HG03097 (cell line): ENCODE measurements at regions not wholly inside any gene's neighbourhood (a gene's known extent, or its start where the extent isn't known, plus 50 kb on each side); places are given as distances from the start of the nearest gene placed in this dataset.

Experiments
- ATAC-seq: cut with Tn5 transposase; IDR thresholded peaks from one replicate; pipeline ENCODE4 v1.9.1; 2021; ENCODE audit not compliant: unreplicated experiment, low FRiP score

DNA sequence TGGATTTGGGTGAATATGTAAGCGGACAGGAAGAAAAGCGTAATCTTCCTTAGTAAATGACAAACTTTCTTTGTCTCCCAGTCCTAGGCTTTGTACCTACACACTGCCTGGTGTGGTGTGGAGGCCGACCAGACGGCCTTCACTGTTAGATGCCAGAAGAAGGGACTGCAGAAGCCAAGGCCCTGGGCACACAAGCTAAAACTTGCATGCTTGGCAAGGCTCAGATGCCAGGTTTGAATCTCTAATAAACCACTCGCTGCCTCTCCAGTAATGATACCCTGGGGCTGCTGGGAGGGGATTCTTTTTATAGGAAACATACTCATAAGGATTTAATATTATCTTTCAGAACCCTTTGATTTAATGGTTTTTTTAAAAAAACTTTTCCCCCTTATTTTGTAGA is 263.8 kb downstream of the PTPRC start:
- ATAC-seq = no peak

DNA sequence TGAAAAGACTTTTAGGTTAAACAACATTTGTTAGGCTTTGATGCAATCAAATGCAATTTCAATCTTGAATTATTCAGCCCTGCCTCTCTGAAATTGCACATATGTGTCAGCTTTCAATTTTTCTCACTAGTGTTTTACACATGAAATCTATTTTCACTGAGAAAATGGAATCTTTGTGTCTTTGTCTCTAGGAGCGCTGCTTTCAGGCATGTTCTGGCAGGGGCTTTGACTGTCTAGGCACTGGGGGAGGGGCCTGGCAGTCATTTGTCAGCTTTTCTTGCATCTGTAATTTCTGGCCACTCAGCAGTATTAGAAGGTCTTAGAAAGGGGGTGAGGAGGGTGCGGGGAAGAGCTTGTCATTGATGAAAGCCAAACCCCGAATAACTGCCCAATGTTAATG is 264.4 kb downstream of the PTPRC start:
- no peak for ATAC-seq

DNA sequence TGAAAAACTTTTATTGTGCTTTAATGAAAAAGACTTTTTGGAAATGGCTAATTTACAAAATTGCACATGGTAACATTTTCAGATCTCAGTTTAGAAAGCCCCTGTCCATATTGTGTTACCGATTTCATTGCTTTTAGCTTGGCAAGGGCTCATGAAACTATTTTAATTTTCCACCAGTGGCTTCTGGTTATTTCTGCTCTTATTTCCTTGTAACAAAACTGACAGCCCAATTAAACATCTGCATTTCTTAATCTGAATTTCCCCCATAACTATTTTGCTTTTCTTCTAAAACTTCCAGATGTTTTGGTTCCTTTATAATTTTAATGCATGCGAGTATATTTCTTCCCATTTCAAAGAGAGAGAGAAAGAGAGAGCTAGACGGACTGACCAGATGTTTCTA is 264.8 kb downstream of the PTPRC start:
- ATAC-seq = no peak

DNA sequence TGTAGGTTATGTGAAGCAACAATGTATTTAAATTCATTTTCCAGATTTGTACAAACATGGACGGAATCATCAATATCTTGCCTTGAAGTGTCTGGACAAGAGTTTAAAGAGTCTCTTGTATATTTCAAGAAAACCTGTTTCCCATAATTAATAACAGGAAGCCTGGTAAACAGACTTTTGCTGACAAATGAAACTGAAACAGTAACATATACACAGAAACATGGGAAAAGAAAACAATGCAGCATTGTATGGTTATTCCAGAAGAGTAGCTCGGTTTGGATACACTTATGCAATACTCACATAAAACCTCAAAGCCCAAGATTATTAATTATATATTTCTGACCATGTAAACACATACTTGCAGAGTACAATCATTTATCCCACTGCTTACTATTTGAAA is 265.5 kb downstream of the PTPRC start:
- ATAC-seq = no peak

DNA sequence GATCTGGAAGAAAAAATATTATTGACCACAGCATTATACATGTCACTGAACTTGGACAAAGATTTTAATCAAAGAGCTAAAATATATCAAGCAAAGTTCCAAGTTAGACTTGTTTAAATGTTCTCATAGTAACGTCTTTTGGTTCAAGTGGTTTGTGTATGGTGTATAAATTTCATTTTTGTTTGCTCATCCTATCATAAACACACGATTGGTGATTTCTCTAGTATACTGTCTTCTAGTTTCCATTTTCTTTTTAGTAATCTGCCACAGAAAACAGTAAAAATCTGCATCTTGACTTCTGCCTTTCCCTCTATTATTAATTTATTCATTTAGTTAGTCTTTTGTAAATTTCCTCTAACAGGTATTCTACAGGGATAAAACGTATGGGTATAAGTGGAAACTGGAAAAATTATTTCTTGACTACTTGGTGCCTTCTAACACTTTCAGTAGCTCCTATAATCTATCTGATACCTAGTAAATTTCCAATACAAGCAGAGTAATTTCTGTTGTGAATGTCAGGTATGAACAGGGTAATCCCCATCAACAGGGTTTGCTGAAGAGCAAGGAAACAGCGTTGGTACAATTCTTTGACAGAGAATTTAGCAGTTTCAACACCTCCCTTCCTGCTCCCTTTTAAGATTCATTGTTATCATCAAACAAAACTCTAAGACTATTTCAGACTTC is 268.0 kb downstream of the PTPRC start:
- ATAC-seq = no peak

DNA sequence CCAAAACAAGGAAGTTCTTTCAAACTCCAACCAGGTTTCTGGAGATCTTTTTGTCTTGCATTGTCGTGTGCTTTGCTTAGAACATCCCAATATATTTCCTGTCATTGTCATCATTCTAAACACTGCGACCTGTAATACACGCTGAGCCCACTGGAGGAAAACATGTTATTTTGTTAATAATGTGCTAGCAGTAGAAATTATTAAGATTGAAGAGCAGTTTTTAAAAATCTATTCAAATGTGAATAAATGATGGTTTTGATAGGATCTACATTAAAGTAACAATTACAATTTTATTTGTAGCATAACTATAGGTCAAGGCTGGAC is 268.5 kb downstream of the PTPRC start:
- no peak for ATAC-seq

DNA sequence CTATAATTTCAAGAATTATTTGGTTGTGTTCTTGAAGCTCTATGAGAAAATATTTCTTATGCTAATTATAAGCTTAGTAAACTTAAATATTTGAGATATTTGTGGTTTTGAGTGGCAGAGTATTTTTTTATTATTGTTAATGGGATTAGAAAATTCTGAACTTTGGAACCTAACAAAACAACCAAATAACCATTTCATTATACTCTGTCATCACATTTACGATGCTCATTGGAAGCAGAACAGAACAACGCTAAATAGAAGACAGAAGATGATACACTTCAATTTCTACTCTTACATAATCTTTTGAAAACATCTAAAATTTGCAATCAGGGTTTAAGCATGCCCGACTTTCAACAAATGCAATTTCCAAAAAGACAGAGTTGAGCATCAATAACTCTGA is 270.2 kb downstream of the PTPRC start:
- no peak for ATAC-seq

DNA sequence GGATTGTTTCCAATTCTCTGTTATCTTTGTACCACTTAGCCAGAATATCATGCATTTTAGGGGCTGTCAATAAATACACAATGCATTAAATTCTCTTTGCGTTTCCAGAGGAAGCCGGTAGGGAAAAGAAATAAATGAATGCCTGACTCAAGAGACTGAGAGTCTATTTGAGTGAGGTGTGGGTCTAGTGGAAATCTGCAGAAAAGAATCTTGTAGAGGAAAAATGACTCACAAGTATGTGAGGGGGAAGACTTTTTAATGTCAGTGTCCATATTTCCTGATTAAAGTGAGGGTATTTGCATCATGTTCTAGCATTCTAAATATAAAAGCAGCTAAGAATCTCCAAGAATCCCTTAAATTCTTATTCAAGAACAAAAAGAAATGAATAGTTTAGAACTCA is 271.1 kb downstream of the PTPRC start:
- ATAC-seq = no peak

DNA sequence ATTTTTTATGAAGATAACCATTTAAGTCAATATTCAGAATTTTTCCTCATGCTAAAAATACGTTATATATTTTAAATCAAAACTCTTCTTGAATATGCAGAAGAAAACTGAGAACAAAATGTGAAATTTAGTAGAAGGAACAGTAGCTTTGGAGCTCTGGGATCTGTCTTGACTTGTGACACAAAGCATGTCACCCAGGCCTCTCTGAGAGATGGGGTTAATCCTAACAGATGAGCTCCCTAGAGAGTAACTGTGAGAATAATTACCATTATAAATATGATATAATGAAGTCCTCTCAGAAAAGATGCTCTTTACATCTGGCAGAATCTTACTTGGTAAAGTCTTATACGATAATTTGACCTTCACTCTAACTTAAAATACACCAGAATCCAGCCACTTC is 272.0 kb downstream of the PTPRC start:
- no peak for ATAC-seq

DNA sequence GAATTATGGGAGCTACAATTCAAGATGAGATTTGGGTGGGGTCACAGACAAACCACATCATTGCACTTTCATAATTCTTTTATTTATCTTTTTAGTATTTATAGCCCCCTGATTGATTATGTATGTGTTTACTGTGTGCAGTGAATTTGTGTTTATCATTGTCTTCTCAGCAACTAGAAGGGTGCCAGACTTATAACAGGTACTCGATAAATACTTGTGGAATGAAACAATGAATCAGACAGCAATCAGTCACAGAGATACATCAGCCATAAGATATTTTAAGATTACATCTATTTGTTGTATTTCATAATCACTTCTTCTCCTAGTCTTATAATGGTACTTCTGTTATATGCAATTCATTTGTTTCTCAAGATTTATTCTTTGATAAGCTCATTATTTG is 273.2 kb downstream of the PTPRC start:
- no peak for ATAC-seq

DNA sequence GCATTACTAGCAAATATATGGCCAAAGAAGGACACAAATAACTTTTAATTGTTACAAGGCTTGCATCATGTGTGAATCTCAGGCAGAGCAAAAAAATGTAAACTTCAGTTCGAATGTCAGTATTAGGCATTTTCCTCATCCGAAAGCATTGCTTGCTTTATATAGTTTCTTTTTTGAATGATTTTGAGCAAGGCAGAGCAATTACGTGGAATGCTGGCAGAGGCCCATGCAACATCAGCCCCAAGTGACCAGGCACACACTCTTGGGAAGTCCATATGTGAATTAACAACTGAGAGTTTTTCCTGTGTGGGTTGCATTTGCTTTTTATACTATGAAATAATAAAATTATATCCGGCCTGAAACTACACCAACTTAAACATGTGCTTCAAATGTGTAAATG is 274.8 kb downstream of the PTPRC start:
- ATAC-seq = no peak

DNA sequence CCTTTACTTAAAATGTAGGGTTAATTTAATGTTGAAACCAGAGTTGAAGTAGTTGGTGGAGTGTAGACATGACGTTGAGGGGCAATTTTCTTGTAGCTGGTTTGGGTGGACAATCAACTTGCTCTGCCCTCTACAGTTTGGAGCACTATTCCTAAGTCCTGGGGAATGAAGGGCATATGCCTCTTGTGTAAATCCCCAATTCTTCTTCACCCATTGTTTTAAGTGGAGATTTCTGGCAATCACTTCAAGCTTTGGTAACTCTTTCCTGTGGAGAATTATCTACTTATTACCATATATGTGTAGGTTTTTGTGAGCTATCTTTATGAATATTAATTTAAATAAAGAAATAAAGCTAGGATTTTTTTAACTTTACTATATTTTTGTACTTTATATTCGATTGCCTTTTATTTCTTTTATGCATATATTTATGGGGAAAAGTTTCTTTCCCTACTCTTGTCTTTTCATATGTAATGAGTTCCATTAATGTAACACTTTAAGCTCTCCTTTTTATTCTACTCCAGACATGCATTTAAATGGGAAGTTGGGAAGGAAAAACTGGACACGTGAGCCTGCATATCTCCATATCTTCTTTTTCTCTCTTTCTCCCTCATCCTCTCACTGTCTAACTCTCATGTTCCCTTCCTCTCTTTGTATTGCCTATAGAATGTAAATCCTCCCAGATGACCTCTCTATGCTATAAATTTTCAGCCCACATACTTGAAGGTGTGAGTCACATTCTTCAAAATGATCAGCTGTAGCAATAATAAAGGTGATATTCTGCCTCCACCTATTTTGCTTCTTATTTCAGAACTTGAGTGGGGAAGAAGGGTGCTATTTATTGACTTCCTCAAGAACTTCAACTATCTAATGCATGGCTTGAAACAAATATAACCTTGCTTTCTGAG is 276.7 kb downstream of the PTPRC start:
- ATAC-seq = no peak

DNA sequence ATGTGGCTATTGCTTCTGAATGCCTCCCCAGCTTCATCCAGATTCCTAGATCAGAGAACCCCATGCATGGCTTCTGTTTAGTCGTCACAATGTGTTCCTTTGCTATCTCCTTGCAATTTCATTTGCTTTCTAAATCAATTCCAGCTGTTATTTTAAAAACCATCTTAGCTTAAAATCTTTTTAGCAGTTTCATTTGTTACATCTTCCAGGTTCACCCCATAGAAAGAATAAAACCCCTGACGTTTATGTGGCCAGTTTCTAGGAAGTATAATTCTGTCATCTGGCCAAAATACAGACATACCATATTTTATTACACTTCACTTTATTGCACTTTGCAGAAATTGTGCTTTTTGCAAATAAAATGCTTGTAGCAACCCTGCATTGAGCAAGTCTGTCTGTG is 278.4 kb downstream of the PTPRC start:
- ATAC-seq = no peak

DNA sequence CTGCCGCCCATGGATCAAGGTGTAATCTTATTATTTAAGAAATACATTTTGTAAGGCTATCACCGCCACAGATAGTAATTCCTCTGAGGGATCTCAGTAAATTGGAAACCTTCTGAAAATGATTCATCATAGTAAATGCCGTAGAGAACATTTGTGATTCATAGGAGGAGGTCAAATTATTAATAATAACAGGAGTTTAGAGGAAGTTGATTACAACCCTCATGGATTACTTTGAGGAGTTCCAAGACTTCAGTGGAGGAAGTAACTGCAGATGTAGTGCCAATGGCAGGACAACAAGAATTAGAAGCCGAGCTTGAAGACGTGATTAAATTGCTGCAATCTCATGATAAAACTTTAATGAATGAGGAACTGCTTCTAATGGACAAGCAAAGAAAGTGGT is 280.1 kb downstream of the PTPRC start:
- no peak for ATAC-seq

DNA sequence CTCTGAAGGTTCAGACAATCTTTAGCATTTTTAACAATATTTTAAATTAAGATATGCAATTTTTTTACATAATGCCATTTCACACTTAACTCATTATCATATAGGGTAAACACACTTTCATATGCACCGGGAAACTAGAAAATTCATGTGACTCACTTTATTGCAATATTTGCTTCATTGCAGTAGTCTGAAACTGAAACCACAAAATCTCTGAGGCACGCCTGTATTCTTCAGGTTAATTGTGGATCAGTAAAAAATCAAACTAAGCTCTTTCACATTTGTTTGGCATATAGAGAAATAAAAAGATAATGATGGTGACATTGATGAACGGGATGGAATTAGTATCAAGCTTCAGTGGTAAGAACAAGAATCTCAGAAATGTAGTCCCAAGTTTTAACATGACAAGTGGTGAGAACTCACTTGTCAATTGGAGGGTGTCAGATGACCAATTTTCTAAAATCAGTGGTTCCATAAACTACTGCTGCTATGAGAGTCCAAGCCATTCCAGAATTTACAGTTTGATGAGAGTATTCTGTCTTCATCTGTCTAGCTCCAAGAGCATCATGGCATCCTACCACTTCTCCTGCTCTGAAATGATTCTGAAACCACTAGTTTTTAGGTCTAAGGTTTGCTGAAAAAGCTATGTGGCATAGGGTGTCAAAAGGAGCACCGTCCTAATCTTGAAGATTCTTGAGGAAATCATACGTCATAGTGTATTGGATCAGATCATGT is 281.0 kb downstream of the PTPRC start:
- ATAC-seq = peak; percentile 32

DNA sequence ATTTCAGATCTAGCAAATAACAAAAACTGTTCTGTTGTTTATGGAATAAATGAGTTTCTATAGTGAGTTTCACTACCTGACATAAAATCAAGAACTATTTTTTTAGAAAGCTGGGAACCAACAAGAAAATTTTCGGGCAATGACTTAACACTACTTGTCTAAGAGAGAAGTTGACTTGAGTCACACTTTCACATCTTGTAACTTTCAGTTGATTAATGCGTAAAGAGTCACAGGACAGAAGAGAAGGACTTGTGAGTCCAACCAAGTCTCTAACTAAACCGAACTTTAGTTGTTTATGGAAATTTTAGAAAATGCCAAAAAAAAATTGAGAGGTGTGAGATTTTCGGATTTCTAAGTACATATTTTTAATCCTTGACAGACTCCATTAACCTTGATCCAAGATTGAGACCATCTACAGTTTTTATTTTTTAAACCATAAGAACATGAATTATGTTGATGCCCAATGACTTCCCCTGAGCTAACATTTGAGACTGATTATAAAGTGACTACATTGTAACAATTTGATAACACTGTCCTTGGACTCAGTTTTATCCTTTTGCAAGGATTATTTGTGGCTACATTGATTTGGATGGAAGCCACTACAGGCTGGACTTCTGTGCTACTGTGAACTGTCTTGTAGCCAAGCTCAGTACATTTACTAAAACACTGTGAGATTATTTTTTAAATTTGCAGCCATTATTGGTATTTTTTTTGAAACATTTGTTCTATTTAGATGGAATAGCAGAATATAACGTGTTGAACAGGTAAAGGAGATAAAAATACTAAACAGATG is 284.0 kb downstream of the PTPRC start:
- peak; percentile 42 for ATAC-seq

DNA sequence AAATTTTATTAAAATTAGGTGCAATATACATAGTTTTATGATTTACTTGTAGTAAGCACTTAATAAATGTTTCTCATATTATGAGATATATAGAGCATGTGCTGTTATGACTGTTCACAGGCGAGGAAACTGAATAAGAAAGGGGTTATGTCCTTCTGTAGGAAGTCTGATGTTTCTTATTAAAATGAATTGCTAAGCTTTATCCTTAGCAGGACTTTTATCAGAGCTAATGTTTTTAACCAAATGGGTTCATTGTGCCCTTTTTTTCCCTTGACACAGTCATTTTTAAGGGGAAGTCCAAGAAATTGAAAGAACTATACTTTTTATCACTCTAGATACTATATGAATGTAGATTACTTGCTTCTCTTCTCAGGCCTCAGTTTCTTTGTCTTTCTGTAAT is 285.2 kb downstream of the PTPRC start:
- ATAC-seq = no peak

DNA sequence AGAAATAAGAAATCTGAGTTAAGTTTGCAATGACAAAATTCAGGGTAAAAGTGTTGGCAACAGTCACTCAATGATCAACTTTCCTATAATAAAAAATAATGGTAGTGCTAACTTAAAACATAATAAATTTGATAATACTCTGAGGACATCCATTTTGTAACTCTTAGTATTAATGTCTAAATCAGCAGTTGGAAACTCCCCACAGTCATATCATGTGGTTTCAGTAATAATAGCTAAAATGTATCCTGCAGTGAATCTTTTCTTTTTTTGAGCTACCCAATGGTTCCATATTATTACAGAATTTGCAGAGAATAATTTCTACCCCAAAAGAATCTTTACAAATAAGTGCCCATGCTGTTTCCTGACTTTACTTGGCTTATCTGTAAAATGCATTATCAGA is 286.7 kb downstream of the PTPRC start:
- ATAC-seq = no peak

DNA sequence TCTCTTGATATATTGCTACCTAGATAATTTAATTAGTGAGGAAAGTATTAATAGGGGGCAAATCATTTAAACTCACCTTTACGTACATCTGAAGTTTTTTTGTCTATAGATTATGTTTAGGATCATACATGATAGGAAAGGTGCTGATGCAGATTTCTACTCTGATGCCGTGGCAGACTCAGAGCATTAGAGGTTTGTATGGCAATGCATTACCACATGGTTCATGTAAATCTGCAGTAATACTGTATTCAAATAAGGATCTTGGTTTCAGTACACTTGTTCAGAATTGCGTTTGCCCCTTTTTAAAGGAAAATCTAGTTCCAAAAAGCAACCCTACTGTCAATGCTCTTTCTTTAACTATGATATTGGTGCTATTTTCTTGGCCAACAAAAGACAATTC is 288.3 kb downstream of the PTPRC start:
- no peak for ATAC-seq

DNA sequence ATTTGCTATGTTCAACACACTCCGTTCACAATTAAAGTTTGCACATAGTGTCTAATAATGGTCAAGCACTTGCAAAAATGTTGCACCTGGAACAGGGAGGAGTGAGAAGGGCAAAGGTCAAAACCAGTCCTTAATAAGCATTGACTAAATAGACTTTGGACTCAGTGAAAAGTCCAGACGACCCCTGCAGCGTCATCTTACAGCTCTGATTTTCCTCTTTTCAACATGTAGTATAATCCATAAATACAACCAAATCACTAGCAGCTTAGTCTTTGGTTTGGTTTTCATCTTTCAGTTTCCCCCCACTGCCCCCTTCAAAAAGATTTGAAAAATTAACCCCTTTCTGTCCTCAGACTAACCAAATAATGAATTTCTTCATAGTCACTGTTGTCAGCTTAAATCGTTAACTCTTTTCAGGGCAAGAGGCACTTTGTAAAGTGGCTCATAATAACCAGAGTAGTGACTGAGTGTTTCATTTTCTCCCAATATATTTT is 290.3 kb downstream of the PTPRC start:
- ATAC-seq = peak; percentile 39
